HG03060 (cell line): ENCODE measurements at regions not wholly inside any gene's neighbourhood (a gene's known extent, or its start where the extent isn't known, plus 50 kb on each side); places are given as distances from the start of the nearest gene placed in this dataset.

Source experiments
- ATAC-seq: cut with Tn5 transposase; IDR thresholded peaks from one replicate; pipeline ENCODE4 v1.9.1; 2021; ENCODE audit warnings: low read depth, moderate number of reproducible peaks; ENCODE audit not compliant: unreplicated experiment

GRCh38 chr11:121757480-121758125 lies 304.8 kb upstream of the SORL1-AS1 start:
- ATAC-seq, result peak; percentile 79

- ATAC-seq, result no peak
Measured at GRCh38 chr11:121755906-121756305, 303.1 kb upstream of the SORL1-AS1 start.

GRCh38 chr11:121755191-121755590 lies 302.4 kb upstream of the SORL1-AS1 start:
- no peak for ATAC-seq

- ATAC-seq, result no peak
Measured at GRCh38 chr11:121754598-121754997, 301.8 kb upstream of the SORL1-AS1 start.

GRCh38 chr11:121749691-121750090 lies 296.9 kb upstream of the SORL1-AS1 start:
- no peak for ATAC-seq

GRCh38 chr11:121748068-121748467 lies 295.3 kb upstream of the SORL1-AS1 start:
- no peak for ATAC-seq

GRCh38 chr11:121743285-121743684 lies 290.5 kb upstream of the SORL1-AS1 start:
- no peak for ATAC-seq

- no peak for ATAC-seq
Measured at GRCh38 chr11:121741761-121742361, 289.1 kb upstream of the SORL1-AS1 start.

GRCh38 chr11:121741351-121741760 lies 288.6 kb upstream of the SORL1-AS1 start:
- no peak for ATAC-seq

- ATAC-seq, result no peak
Measured at GRCh38 chr11:121740902-121741301, 288.1 kb upstream of the SORL1-AS1 start.

GRCh38 chr11:121733858-121734257 lies 281.1 kb upstream of the SORL1-AS1 start:
- ATAC-seq, result no peak

GRCh38 chr11:121727942-121728341 lies 275.2 kb upstream of the SORL1-AS1 start:
- ATAC-seq, result no peak

- ATAC-seq, result no peak
Measured at GRCh38 chr11:121723246-121723741, 270.5 kb upstream of the SORL1-AS1 start.

- ATAC-seq, result no peak
Measured at GRCh38 chr11:121722431-121723245, 269.9 kb upstream of the SORL1-AS1 start.

- no peak for ATAC-seq
Measured at GRCh38 chr11:121721961-121722360, 269.2 kb upstream of the SORL1-AS1 start.

- ATAC-seq, result no peak
Measured at GRCh38 chr11:121721448-121721847, 268.7 kb upstream of the SORL1-AS1 start.

- no peak for ATAC-seq
Measured at GRCh38 chr11:121717296-121717695, 264.5 kb upstream of the SORL1-AS1 start.

GRCh38 chr11:121716060-121716459 lies 263.3 kb upstream of the SORL1-AS1 start:
- no peak for ATAC-seq

- no peak for ATAC-seq
Measured at GRCh38 chr11:121715405-121715804, 262.6 kb upstream of the SORL1-AS1 start.

- ATAC-seq, result no peak
Measured at GRCh38 chr11:121714351-121714750, 261.6 kb upstream of the SORL1-AS1 start.

- ATAC-seq, result no peak
Measured at GRCh38 chr11:121711939-121712338, 259.2 kb upstream of the SORL1-AS1 start.
